HG03175 (cell line): ENCODE measurements at regions not wholly inside any gene's neighbourhood (a gene's known extent, or its start where the extent isn't known, plus 50 kb on each side); places are given as distances from the start of the nearest gene placed in this dataset.

Experiments
- ATAC-seq: cut with Tn5 transposase; IDR thresholded peaks from one replicate; pipeline ENCODE4 v1.9.1; 2021; ENCODE audit warnings: mild to moderate bottlenecking, moderate library complexity; ENCODE audit not compliant: unreplicated experiment

GRCh38 chr12:24480766-24481449 lies 468.0 kb downstream of the BCAT1 start:
- no peak for ATAC-seq

- no peak for ATAC-seq
These were observed 469.8 kb downstream of the BCAT1 start for GRCh38 chr12:24479131-24479530.

GRCh38 chr12:24478254-24478653 lies 470.6 kb downstream of the BCAT1 start:
- ATAC-seq = no peak

GRCh38 chr12:24476310-24476709 lies 472.6 kb downstream of the BCAT1 start:
- ATAC-seq = no peak

- ATAC-seq = no peak
These were observed 473.6 kb downstream of the BCAT1 start for GRCh38 chr12:24475337-24475736.

- no peak for ATAC-seq
These were observed 475.8 kb downstream of the BCAT1 start for GRCh38 chr12:24473097-24473496.

GRCh38 chr12:24470050-24470449 lies 478.9 kb downstream of the BCAT1 start:
- no peak for ATAC-seq

GRCh38 chr12:24469089-24469488 lies 479.8 kb downstream of the BCAT1 start:
- ATAC-seq = no peak

GRCh38 chr12:24467226-24467625 lies 481.7 kb downstream of the BCAT1 start:
- no peak for ATAC-seq

- ATAC-seq = no peak
These were observed 485.5 kb downstream of the BCAT1 start for GRCh38 chr12:24463375-24463774.

GRCh38 chr12:24462946-24463345 lies 486.0 kb downstream of the BCAT1 start:
- ATAC-seq = no peak

GRCh38 chr12:24460506-24460905 lies 488.4 kb downstream of the BCAT1 start:
- ATAC-seq = no peak

- no peak for ATAC-seq
These were observed 488.8 kb downstream of the BCAT1 start for GRCh38 chr12:24460099-24460498.

GRCh38 chr12:24455811-24456210 lies 493.1 kb downstream of the BCAT1 start:
- ATAC-seq = no peak

GRCh38 chr12:24447678-24448077 lies 498.2 kb upstream of the SOX5 start:
- ATAC-seq = no peak

GRCh38 chr12:24446287-24446686 lies 496.8 kb upstream of the SOX5 start:
- ATAC-seq = no peak

- no peak for ATAC-seq
These were observed 495.2 kb upstream of the SOX5 start for GRCh38 chr12:24444634-24445033.

GRCh38 chr12:24441458-24441857 lies 492.0 kb upstream of the SOX5 start:
- ATAC-seq = no peak

- no peak for ATAC-seq
These were observed 487.2 kb upstream of the SOX5 start for GRCh38 chr12:24436667-24437066.

GRCh38 chr12:24431872-24432271 lies 482.4 kb upstream of the SOX5 start:
- no peak for ATAC-seq

- ATAC-seq = no peak
These were observed 478.3 kb upstream of the SOX5 start for GRCh38 chr12:24427776-24428175.

- no peak for ATAC-seq
These were observed 476.1 kb upstream of the SOX5 start for GRCh38 chr12:24425601-24425970.

- no peak for ATAC-seq
These were observed 475.6 kb upstream of the SOX5 start for GRCh38 chr12:24424889-24425600.
